ENCODE measurements at regions not wholly inside any gene's neighbourhood (a gene's known extent, or its start where the extent isn't known, plus 50 kb on each side); places are given as distances from the start of the nearest gene placed in this dataset.
"Not testable (repeated sequence)": the region's sequence is repeated elsewhere in the genome, so short reads cannot be mapped to it uniquely, and the experiment has no call there.

DNA sequence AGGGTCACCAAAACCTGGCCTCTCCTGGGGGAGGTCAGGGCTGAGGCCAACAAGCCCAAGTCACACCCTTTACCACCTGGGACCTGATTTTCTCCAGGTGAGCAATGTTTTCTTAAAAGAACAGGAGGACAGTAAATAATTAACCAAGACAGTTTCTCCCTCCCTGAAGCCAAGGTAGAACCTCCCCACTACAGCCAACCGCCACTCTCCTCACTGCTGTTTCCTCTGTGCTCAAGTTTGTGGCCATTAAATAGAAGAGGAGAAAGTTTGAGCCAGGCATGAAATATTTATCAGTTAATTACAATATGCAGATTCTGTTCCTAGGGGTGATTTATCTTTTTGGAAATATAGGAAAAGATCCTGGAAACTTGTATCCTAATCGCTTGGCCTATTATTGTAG is 150.6 kb upstream of the ANKRD20A1 start:
- DNase-seq, result not testable (repeated sequence)

DNA sequence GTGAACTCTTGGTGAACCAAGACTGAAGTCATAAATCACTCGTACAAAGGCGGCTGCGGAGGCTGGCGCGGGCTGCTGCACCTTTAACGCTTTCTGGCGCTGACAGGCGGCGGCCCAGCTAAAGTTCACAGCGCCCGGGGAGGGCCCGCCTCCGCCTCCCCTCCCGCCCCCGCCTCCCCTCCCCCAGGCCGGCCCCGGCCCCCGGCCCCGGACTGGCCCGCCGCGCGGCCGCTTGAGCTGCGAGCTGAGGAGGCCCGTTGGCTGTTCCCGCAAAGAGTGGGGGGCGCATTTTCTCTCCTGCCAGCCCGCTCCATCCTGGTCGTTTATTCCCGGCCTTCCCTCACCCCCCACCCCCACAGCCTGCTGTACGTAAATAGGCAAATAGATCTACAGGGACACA is 147.3 kb upstream of the ANKRD20A1 start:
- DNase-seq, result not testable (repeated sequence)

DNA sequence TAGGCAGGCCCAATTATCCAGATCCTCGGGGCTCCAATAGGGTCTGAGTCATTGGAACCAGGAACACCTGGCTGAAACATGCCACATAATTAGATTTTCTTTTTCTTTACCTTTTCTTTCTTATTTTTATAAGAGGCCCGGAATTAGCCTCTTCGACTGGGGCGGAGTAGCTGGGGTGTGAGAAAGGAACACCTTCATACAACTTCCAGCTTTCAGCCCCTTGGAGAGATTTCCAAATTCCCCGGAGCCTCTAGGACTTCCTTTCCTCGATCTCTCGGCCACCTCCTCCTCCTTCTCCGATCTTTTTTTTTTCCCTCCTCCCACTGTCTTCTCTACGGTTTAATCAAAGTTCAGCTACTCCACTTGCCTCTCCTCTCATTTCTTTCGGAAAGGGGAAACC is 146.8 kb upstream of the ANKRD20A1 start:
- peak; percentile 1 for DNase-seq

DNA sequence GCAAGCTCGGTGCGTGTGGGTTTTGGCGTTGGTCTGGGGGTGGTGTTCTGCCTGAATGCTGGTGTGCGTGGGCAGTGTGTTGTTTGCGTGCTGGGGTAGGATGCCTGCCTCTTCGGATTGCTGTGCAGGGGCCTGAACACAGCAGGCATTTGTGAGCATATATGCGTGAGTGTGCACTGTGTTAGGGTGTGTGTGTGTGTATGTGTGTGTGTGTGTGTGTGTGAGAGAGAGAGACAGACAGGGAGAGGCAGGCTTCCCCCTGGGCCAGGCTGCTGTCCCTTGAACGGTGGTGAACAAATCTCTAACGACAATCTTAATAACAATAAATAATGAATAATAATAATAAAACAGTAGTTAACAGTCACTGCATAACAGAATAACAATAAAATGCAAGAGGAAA is 145.8 kb upstream of the ANKRD20A1 start:
- not testable (repeated sequence) for DNase-seq

DNA sequence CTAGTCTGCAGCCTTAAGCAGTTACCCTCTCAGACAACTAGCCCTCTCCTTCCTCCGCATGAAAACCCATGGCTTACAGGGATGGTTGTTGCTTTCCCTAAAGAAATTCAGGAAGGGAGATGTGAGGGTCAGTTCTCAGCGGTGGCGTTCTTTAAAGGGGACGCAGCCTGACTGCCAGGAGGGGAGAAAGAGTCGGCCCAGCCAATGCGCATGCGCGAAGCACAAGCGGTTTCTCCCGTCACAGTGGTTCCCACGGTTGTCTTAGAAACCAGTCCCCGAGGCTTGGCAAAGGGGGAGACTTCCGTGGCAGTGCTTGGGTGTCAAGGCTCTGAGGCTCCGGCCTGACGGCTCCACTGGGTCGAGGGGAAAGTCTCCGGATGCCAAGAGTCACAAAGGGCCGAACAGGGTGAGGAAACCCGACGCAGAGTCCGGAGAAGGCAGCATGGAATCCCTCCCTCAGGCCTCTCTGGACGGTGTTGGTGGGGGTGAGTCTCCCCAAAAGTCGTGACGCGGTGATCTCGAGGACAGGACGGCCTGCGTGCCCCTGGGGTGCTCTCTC is 140.8 kb upstream of the ANKRD20A1 start:
- DNase-seq, result not testable (repeated sequence)

DNA sequence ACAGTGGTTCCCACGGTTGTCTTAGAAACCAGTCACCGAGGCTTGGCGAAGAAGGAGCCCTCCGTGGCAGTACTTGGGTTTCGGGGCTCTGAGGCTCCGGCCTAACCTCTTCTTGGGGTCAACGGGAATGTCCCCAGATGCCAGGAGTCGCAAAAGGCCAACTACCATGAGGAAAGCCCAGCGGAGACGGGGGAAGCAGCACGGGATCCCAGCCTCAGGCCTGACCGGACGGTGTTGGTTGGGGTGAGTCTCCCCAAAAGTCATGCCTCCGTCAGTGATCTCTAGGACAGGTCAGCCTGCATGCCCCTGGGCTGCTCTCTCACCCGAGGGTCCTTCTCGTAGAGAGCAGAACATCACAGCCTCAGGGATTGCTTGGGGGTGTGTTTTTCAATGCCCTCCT is 138.2 kb upstream of the ANKRD20A1 start:
- not testable (repeated sequence) for DNase-seq

GRCh38 chr9:67722460-67723090 is 136.2 kb upstream of the ANKRD20A1 start:
- not testable (repeated sequence) for DNase-seq

DNA sequence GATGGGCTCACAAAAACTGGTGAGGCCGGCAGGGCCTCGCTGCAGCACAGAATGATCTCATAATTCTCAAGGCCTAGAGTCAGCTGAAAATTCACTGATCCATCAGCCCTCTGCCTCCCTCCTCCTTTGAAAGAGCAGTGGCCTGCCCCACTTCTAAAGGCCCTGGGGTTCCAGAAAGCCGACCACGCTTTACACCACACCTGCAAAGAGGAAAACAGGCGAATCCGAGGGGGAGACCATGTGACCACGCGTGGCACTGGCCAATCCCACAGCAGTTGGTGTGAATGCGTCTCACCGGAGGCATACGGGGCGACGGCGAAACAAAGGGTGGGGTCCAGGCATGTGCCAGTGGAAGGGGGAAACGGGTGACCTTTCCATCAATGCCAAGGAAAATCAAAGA is 135.5 kb upstream of the ANKRD20A1 start:
- DNase-seq, result not testable (repeated sequence)

GRCh38 chr9:67724885-67725284 is 133.8 kb upstream of the ANKRD20A1 start:
- DNase-seq, result not testable (repeated sequence)

DNA sequence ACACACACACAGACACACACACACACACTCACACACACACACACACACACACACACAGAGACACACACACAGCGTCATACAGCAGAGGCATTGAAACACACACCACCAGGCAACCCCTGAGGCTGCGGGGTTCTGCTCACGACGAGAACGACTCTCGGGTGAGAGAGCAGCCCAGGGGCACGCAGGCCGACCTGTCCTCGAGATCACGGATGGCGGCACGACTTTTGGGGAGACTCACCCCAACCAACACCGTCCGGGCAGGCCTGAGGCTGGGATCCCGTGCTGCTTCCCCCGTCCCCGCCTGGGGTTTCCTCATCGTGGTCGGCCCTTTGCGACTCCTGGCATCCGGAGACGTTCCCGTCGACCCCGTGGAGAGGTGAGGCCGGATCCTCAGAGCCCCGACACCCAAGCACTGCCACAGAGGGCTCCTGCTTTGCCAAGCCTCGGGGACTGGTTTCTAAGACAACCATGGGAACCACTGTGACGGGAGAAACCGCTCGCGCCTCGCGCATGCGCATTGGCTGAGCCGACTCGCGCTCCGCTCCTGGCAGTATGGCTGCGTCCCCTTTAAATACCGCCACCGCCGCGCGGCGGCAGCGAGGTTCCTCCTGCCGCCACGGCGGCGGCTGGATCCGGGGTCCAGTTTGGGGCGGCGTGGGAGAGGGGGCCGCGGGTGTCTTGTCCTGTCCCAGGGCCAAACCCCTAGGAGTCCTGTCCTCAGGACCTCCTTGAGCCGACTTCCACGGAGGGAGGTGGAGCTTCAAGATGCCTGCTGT is 132.3 kb upstream of the ANKRD20A1 start:
- not testable (repeated sequence) for DNase-seq

DNA sequence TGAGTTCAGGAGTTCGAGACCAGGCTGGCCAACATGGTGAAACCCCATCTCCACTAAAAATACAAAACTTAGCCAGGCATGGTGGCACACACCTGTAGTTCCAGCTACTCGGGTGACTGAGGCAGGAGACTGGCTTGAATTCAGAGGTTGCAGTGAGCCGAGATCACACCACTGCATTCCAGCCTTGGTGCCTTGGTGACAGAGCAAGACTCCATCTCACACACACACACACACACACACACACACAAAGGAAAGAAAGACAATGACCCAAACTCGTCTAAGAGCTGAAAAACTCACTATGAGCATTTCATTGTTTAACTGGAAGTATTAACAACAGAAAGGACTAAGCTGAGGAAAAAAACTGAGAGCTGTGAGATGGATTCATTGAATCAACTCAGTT is 95.6 kb upstream of the ANKRD20A1 start:
- not testable (repeated sequence) for DNase-seq

DNA sequence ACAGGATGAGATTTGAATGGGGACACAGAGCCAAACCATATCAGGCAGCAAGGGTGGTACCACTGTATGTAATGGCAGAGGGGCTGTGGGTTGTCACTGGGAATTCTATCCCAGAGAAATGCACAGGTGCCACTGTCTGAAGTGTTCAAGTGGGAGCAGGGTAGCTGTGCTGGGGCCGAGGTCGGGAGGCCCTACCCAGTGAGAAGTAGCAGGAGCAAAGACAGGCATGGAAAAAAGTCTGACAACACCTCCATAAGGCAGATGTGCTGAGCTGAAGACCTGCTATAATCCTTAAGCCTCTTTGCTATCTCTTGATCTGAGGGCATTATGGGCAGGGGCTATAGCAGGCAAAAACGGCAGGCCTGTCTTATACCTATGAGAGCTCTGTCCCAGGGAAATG is 86.9 kb upstream of the ANKRD20A1 start:
- not testable (repeated sequence) for DNase-seq

DNA sequence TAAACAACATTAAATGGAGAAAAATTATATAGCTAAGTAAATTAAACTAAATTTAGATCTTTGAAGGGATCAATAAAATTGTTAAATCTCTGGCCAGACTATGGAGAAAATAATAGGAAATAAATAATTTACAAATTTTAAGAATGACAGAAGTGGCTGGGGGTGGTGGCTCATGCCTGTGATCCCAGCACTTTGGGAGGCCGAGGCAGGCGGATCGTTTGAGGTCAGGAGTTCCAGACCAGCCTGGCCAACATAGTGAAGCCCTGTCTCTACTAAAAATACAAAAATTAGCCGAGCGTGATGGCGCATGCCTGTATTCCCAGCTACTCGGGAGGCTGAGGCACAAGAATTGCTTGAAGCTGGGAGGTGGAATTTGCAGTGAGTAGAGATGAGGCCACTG is 58.6 kb upstream of the ANKRD20A1 start:
- DNase-seq, result not testable (repeated sequence)

Data from CD4-positive, alpha-beta T cell treated with Interleukin-6 for 4 hours (primary cell).